OCI-LY3 (cell line): ENCODE measurements at regions not wholly inside any gene's neighbourhood (a gene's known extent, or its start where the extent isn't known, plus 50 kb on each side); places are given as distances from the start of the nearest gene placed in this dataset.

Source experiments
- H2AFZ ChIP-seq: fragments of 200-600, 300-600 bp; shearing (Covaris generic); 2 replicates; pipeline ENCODE4 v1.6.0; 2014; ENCODE audit warnings: antibody characterized with exemption, low read depth, low read length
- H3K27ac ChIP-seq: fragments of 200-600, 300-600 bp; sonication (generic); 2 replicates; pipeline ENCODE4 v1.5.1; 2014; ENCODE audit warnings: mild to moderate bottlenecking, low read length, moderate library complexity, mixed read lengths
- H3K27me3 ChIP-seq: fragments of 200-600, 300-600 bp; sonication (generic); 2 replicates; pipeline ENCODE4 v1.6.1; 2014; ENCODE audit warnings: low read depth, low read length, mixed read lengths
- H3K36me3 ChIP-seq: fragments of 200-600, 300-600 bp; sonication (generic); replicated peaks from 2 replicates; pipeline ENCODE3; 2014; ENCODE audit warnings: low read depth, low read length, mixed read lengths
- H3K4me1 ChIP-seq: fragments of 300-600, 200-600 bp; sonication (generic); 2 replicates; pipeline ENCODE4 v1.6.1; 2014; ENCODE audit warnings: low read length, mixed read lengths
- H3K4me2 ChIP-seq: fragments of 200-600, 300-600 bp; sonication (generic); 2 replicates; pipeline ENCODE4 v1.6.1; 2014; ENCODE audit warnings: low read length, mixed read lengths
- H3K4me3 ChIP-seq: fragments of 300-600, 200-600 bp; sonication (generic); 2 replicates; pipeline ENCODE4 v1.5.1; 2014; ENCODE audit warnings: antibody characterized with exemption, mild to moderate bottlenecking, low read length, moderate library complexity
- H3K79me2 ChIP-seq: fragments of 300-600, 200-600 bp; shearing (Covaris generic); 2 replicates; pipeline ENCODE4 v1.6.1; 2014; ENCODE audit warnings: mild to moderate bottlenecking, low read length, mixed read lengths
- H3K9ac ChIP-seq: fragments of 300-600, 200-600 bp; shearing (Covaris generic); 2 replicates; pipeline ENCODE4 v1.6.0; 2014; ENCODE audit warnings: mild to moderate bottlenecking, low read length, moderate library complexity
- H3K9me3 ChIP-seq: fragments of 200-600, 300-600 bp; shearing (Covaris generic); 2 replicates; pipeline ENCODE4 v1.6.1; 2014; ENCODE audit warnings: low read length, mixed read lengths; ENCODE audit not compliant: insufficient read depth
- H4K20me1 ChIP-seq: fragments of 200-600, 300-600 bp; sonication (generic); 2 replicates; pipeline ENCODE4 v1.6.1; 2016; ENCODE audit warnings: low read length, mixed read lengths; ENCODE audit not compliant: insufficient read depth
- EZH2phosphoT487 ChIP-seq: fragments of 200-600 bp; shearing (Covaris generic); IDR thresholded peaks from 2 replicates; pipeline ENCODE4 v1.6.1; 2018; ENCODE audit warnings: antibody characterized with exemption, mixed run types, low read depth
- TF ChIP-seq, protein P1 (sequence below): fragments of 200-600, 300-600 bp; sonication (generic); IDR thresholded peaks from 2 replicates; pipeline ENCODE4 v1.5.1; 2014; ENCODE audit warnings: antibody characterized with exemption, low read length, low read depth

- no peak overlapping the region for H2AFZ ChIP-seq
- H3K4me3 ChIP-seq = no peak overlapping the region
- H3K4me1 ChIP-seq = peaks cover 17% of the 10 kb centered on the region
- no peaks in the 10 kb centered on the region for H3K36me3 ChIP-seq
- TF ChIP-seq, protein P1, sequence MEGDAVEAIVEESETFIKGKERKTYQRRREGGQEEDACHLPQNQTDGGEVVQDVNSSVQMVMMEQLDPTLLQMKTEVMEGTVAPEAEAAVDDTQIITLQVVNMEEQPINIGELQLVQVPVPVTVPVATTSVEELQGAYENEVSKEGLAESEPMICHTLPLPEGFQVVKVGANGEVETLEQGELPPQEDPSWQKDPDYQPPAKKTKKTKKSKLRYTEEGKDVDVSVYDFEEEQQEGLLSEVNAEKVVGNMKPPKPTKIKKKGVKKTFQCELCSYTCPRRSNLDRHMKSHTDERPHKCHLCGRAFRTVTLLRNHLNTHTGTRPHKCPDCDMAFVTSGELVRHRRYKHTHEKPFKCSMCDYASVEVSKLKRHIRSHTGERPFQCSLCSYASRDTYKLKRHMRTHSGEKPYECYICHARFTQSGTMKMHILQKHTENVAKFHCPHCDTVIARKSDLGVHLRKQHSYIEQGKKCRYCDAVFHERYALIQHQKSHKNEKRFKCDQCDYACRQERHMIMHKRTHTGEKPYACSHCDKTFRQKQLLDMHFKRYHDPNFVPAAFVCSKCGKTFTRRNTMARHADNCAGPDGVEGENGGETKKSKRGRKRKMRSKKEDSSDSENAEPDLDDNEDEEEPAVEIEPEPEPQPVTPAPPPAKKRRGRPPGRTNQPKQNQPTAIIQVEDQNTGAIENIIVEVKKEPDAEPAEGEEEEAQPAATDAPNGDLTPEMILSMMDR = no peak
- TF ChIP-seq EZH2phosphoT487 = no peak
- H3K9ac ChIP-seq = no peak overlapping the region
- no peaks in the 10 kb centered on the region for H4K20me1 ChIP-seq
- H3K79me2 ChIP-seq = no peaks in the 10 kb centered on the region
- H3K27me3 ChIP-seq = no peaks in the 10 kb centered on the region
- no peak overlapping the region for H3K27ac ChIP-seq
- H3K4me2 ChIP-seq = 0 out of 2 replicates have a peak overlapping the region, but pooled peaks have one; percentile 9
- peaks cover 5% of the 10 kb centered on the region; the same call in 1 of the 2 replicates for H3K9me3 ChIP-seq
Observed at GRCh38 chr10:109114579-109114978, 808.7 kb downstream of the XPNPEP1 start.

DNA sequence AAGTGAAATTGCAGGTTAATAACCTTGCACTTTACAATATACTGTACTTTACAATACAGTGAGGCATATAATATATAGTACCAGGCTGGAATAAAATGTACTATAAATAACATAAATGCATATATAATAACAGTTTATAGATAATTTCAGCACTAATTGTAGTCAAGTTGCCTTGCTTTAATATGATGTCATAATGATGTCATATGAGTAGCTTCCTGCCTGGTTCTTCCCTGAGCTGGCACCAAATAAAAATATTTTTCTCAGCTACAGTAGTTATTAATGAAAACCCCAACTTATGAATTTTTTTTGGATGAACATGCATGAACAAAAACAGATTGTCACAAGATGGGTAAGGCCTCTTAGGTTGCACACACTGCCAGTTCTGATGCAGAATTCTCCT lies 816.7 kb downstream of the XPNPEP1 start:
- Histone ChIP-seq H3K9ac (no peak overlapping the region), H3K4me3 (no peak overlapping the region), H3K27ac (no peak overlapping the region), H3K4me1 (no peaks in the 10 kb centered on the region), H3K36me3 (no peaks in the 10 kb centered on the region), H3K9me3 (no peaks in the 10 kb centered on the region), H3K4me2 (no peak overlapping the region), H4K20me1 (no peaks in the 10 kb centered on the region), H3K79me2 (no peaks in the 10 kb centered on the region), H2AFZ (no peak overlapping the region), H3K27me3 (no peaks in the 10 kb centered on the region)
- no peak for TF ChIP-seq EZH2phosphoT487
- TF ChIP-seq, protein P1 = no peak

- Histone ChIP-seq H3K9ac (no peak overlapping the region), H3K79me2 (no peaks in the 10 kb centered on the region), H3K27ac (no peak overlapping the region), H3K27me3 (no peaks in the 10 kb centered on the region), H4K20me1 (no peaks in the 10 kb centered on the region), H3K36me3 (no peaks in the 10 kb centered on the region), H3K4me1 (no peaks in the 10 kb centered on the region), H2AFZ (no peak overlapping the region), H3K4me3 (no peak overlapping the region), H3K9me3 (no peaks in the 10 kb centered on the region), H3K4me2 (no peak overlapping the region)
- no peak for TF ChIP-seq EZH2phosphoT487
- TF ChIP-seq, protein P1 = no peak
Observed at GRCh38 chr10:109105725-109106124, 817.6 kb downstream of the XPNPEP1 start.

DNA sequence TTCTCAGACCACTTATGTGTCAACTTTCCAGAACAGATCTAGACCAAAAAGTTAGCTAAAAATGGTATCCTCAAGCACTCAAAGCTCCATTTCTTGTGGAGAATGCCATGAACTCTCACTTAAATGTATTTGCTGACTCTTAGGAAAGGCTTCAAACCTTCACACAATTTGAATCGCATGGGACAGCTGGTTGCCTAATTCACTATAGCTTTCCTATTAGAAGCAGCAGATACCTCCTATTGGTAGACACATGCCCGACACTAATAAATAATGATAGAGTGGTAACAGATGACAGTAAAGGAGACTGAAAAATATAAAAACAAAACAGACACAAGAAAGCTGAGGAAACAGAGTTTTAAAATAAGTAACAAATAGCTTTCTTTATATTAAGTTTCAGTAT lies 818.5 kb downstream of the XPNPEP1 start:
- Histone ChIP-seq H3K4me3 (no peak overlapping the region), H3K9me3 (no peaks in the 10 kb centered on the region), H3K4me2 (no peak overlapping the region), H3K79me2 (no peaks in the 10 kb centered on the region), H3K27me3 (no peaks in the 10 kb centered on the region), H4K20me1 (no peaks in the 10 kb centered on the region), H2AFZ (no peak overlapping the region), H3K36me3 (no peaks in the 10 kb centered on the region), H3K4me1 (no peaks in the 10 kb centered on the region), H3K9ac (no peak overlapping the region), H3K27ac (no peak overlapping the region)
- TF ChIP-seq EZH2phosphoT487 = no peak

DNA sequence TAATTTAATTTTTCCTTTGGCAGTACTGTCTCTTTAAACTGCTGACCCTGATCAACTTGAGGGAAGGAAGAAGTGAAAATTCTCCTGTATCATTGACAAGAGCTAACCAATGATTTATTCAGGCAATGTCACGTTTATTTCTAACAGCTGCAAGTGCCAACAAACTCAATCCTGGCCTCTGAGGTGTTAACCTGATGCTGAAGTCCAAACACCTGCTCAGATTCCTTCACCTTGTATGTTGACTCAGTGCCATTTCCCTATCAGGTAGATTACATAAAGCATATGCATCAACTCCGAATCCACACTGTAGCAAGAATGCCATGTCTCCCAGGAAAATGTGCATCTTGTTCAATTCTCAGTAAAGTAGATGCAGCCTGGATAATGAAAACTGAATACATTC lies 820.0 kb downstream of the XPNPEP1 start:
- no peak overlapping the region for H2AFZ ChIP-seq
- H3K4me3 ChIP-seq = no peak overlapping the region
- H3K4me2 ChIP-seq = no peak overlapping the region
- no peaks in the 10 kb centered on the region for H3K4me1 ChIP-seq
- H3K79me2 ChIP-seq = no peaks in the 10 kb centered on the region
- no peaks in the 10 kb centered on the region for H3K9me3 ChIP-seq
- TF ChIP-seq EZH2phosphoT487 = no peak
- TF ChIP-seq, protein P1 = no peak
- no peaks in the 10 kb centered on the region for H3K27me3 ChIP-seq
- H3K9ac ChIP-seq = no peak overlapping the region
- no peaks in the 10 kb centered on the region for H4K20me1 ChIP-seq
- no peak overlapping the region for H3K27ac ChIP-seq
- H3K36me3 ChIP-seq = no peaks in the 10 kb centered on the region
